Nephron progenitor cell (in vitro differentiated cells): ENCODE measurements at regions not wholly inside any gene's neighbourhood (a gene's known extent, or its start where the extent isn't known, plus 50 kb on each side); places are given as distances from the start of the nearest gene placed in this dataset.

Source experiments
- DNase-seq: peaks from one replicate; pipeline ENCODE4 v3.0.0; 2021
- H3K27ac Mint-ChIP-seq: 2 replicates; pipeline ENCODE4 v1.8.0; 2021; ENCODE audit warnings: mild to moderate bottlenecking, moderate library complexity, mixed read lengths
- H3K27me3 Mint-ChIP-seq: 2 replicates; pipeline ENCODE4 v1.8.0; 2021; ENCODE audit warnings: mild to moderate bottlenecking, low read depth, mixed read lengths; ENCODE audit not compliant: poor library complexity
- H3K36me3 Mint-ChIP-seq: 2 replicates; pipeline ENCODE4 v1.8.0; 2021; ENCODE audit warnings: low read depth, mixed read lengths
- H3K4me1 Mint-ChIP-seq: 2 replicates; pipeline ENCODE4 v1.8.0; 2021; ENCODE audit warnings: mixed read lengths
- H3K4me3 Mint-ChIP-seq: 2 replicates; pipeline ENCODE4 v1.8.0; 2021; ENCODE audit warnings: mild to moderate bottlenecking, moderate library complexity, mixed read lengths
- H3K9me3 Mint-ChIP-seq: 2 replicates; pipeline ENCODE4 v1.8.0; 2021; ENCODE audit warnings: mild to moderate bottlenecking, moderate library complexity, mixed read lengths
- CTCF ChIP-seq: fragments of 200-600 bp; sonication (generic); IDR thresholded peaks from 2 replicates; pipeline ENCODE4 v1.5.0; 2021; ENCODE audit warnings: antibody characterized with exemption

DNA sequence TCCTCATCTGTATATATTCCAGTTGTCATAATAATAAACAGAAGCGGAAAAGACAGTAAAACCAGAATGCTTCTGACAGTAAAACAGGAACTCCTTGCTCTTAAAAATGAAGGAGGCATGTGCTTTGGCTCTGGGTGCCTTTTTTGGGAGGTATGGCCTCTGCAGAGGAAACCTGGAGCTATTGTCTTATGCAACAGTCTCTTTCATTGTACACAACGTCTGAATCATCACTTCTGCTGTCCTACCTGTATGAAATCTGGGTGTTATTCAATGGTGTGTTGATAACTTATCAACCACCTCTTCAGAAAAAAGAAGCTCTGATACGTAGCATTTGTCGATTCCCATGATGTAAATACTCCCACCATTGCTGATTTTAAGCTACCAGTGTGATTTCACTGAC lies 64.8 kb downstream of the CDCA7 start:
- no peak for TF ChIP-seq CTCF
- H3K27ac Mint-ChIP-seq: no peak overlapping the region
- DNase-seq: no peak
- no peaks in the 10 kb centered on the region for H3K27me3 Mint-ChIP-seq
- H3K36me3 Mint-ChIP-seq: no peaks in the 10 kb centered on the region
- peaks cover 19% of the 10 kb centered on the region for H3K4me1 Mint-ChIP-seq
- H3K9me3 Mint-ChIP-seq: no peaks in the 10 kb centered on the region
- H3K4me3 Mint-ChIP-seq: no peak overlapping the region

DNA sequence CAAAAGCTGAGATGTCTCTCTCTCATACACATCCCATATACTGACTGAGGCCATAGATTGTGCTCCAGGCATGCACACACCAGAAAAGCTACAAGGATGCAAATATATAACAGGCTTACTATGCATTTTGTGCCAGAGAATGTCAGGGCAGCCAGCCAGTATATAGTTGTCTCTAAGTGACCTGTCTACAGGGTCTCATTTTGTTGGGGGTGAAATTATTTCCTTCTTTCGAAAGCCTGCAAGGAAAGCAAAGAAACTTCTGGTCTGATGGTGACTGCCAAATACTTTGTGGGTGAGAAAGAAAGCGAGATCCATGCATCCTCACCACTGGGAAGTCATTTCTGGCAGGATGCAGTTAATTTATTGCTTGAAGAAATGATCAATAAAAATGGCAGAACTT lies 70.2 kb downstream of the CDCA7 start:
- H3K4me3 Mint-ChIP-seq: no peak overlapping the region
- no peaks in the 10 kb centered on the region for H3K4me1 Mint-ChIP-seq
- peaks cover 4% of the 10 kb centered on the region for H3K27me3 Mint-ChIP-seq
- no peak for DNase-seq
- H3K9me3 Mint-ChIP-seq: no peaks in the 10 kb centered on the region
- no peak for TF ChIP-seq CTCF
- H3K36me3 Mint-ChIP-seq: no peaks in the 10 kb centered on the region
- no peak overlapping the region for H3K27ac Mint-ChIP-seq

GRCh38 chr2:173427887-173428668 lies 73.4 kb downstream of the CDCA7 start:
- Mint-ChIP-seq H3K27ac (no peak overlapping the region), H3K27me3 (peaks cover 15% of the 10 kb centered on the region), H3K9me3 (no peaks in the 10 kb centered on the region), H3K4me3 (no peak overlapping the region), H3K4me1 (no peaks in the 10 kb centered on the region), H3K36me3 (no peaks in the 10 kb centered on the region)
- DNase-seq: no peak
- no peak for TF ChIP-seq CTCF

GRCh38 chr2:173431191-173431590 lies 76.5 kb downstream of the CDCA7 start:
- Mint-ChIP-seq H3K36me3 (no peaks in the 10 kb centered on the region), H3K27ac (no peak overlapping the region), H3K27me3 (peaks cover 22% of the 10 kb centered on the region), H3K9me3 (no peaks in the 10 kb centered on the region), H3K4me3 (no peak overlapping the region), H3K4me1 (no peaks in the 10 kb centered on the region)
- DNase-seq: no peak
- TF ChIP-seq CTCF: no peak

DNA sequence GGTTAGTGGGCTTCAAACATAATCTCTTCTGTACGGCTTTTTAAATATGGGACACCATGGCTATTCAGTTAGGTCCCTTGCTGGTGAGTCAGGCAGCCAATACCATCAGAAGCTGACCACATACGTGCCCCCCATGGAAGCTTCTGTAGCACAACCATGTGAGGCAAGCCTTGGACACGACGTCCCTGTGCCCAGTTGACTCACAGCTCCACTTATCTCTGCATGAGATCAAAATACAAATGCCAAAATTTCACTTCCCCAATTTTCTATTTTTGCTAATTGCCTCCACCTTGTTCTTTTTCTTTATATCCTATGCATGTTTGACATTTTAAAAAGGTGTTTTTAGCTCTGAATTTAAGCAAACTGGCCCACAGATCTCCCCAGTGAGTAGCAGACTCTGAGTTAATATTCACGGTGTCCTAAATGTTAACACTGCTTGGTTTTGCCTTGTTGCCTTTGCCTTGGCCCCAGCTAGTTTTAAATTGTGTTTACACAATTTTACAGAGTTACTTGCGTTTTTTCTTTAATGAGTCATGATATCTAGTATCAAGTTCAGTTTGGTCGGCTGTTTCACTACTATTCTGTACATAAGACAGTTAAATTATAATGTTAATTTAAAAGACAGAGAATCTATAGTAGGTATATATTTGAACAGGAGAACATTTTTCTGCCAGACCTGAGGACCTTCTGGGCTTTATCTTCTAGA lies 77.5 kb downstream of the CDCA7 start:
- peaks cover 18% of the 10 kb centered on the region for H3K27me3 Mint-ChIP-seq
- TF ChIP-seq CTCF: no peak
- no peak overlapping the region for H3K4me3 Mint-ChIP-seq
- no peaks in the 10 kb centered on the region for H3K4me1 Mint-ChIP-seq
- H3K9me3 Mint-ChIP-seq: no peaks in the 10 kb centered on the region
- no peaks in the 10 kb centered on the region for H3K36me3 Mint-ChIP-seq
- DNase-seq: no peak
- no peak overlapping the region for H3K27ac Mint-ChIP-seq
